Gastroesophageal sphincter (tissue), 3 donors: ENCODE measurements at regions not wholly inside any gene's neighbourhood (a gene's known extent, or its start where the extent isn't known, plus 50 kb on each side); places are given as distances from the start of the nearest gene placed in this dataset.

Experiments
- POLR2A ChIP-seq, 2 donors: fragments of 450-650 bp; IDR thresholded peaks; one replicate each; pipeline ENCODE4 v1.6.1; 2017; ENCODE audit warnings: antibody characterized with exemption in 2 of 2, mild to moderate bottlenecking in 2 of 2, moderate library complexity in 1 of 2
- TF ChIP-seq, protein P1 (sequence below), 4 experiments: fragments of 200-600 bp in 2 of 4; fragments of 450-650 bp in 2 of 4; sonication (generic) in 1 of 4; IDR thresholded peaks; one replicate each; pipeline ENCODE4 v1.5.1; 2017 to 2019; ENCODE audit warnings: antibody characterized with exemption in 4 of 4, mild to moderate bottlenecking in 2 of 4, moderate library complexity in 2 of 4

- no peak for TF ChIP-seq POLR2A (IDR thresholded peaks at IDR 0.05)
- TF ChIP-seq, protein P1, sequence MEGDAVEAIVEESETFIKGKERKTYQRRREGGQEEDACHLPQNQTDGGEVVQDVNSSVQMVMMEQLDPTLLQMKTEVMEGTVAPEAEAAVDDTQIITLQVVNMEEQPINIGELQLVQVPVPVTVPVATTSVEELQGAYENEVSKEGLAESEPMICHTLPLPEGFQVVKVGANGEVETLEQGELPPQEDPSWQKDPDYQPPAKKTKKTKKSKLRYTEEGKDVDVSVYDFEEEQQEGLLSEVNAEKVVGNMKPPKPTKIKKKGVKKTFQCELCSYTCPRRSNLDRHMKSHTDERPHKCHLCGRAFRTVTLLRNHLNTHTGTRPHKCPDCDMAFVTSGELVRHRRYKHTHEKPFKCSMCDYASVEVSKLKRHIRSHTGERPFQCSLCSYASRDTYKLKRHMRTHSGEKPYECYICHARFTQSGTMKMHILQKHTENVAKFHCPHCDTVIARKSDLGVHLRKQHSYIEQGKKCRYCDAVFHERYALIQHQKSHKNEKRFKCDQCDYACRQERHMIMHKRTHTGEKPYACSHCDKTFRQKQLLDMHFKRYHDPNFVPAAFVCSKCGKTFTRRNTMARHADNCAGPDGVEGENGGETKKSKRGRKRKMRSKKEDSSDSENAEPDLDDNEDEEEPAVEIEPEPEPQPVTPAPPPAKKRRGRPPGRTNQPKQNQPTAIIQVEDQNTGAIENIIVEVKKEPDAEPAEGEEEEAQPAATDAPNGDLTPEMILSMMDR (IDR thresholded peaks at IDR 0.05): no peak
Observed at GRCh38 chr16:52657924-52658323, 111.0 kb upstream of the TOX3 start.
